ENCODE measurements at regions not wholly inside any gene's neighbourhood (a gene's known extent, or its start where the extent isn't known, plus 50 kb on each side); places are given as distances from the start of the nearest gene placed in this dataset.
"Not testable (repeated sequence)": the region's sequence is repeated elsewhere in the genome, so short reads cannot be mapped to it uniquely, and the experiment has no call there.

DNA sequence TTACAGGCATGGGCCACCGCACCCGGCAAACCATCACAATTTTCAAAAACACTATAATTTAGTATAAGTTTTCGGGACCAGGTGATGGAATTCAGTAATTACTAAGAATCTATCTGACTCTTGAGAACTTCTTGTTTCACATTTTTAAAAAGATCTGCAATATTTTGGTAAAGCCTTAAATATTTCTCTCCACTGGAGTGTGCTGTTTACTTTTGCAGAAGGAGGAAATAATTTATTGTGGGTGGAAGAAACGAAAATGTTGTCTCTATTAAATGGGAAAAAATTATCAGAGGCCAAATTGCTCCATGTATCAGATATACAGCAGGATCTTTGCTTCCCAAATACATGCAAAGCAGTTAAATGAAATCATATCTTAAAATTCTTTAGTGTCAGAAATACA, 566.8 kb upstream of the CYLC2 start:
- no peak overlapping the region for H3K4me3 ChIP-seq
- H3K4me1 ChIP-seq, result no peaks in the 10 kb centered on the region
- no peak overlapping the region for H3K27ac ChIP-seq
- DNase-seq, result no peak
- no peaks in the 10 kb centered on the region for H3K36me3 ChIP-seq
- H3K27me3 ChIP-seq (ENCODE audit: low read depth), result no peaks in the 10 kb centered on the region
- no peak for ATAC-seq
- TF ChIP-seq CTCF (IDR thresholded peaks at IDR 0.05), result no peak
- intact Hi-C loops (cut with DNase I), result no loop called here
- H3K9me3 ChIP-seq, result no peaks in the 10 kb centered on the region

- intact Hi-C loops (cut with DNase I); H3K36me3 ChIP-seq; ATAC-seq; H3K4me1 ChIP-seq; H3K27ac ChIP-seq; H3K4me3 ChIP-seq; H3K27me3 ChIP-seq (ENCODE audit: low read depth); DNase-seq: not testable (repeated sequence)
- H3K9me3 ChIP-seq, result peaks cover 15% of the 10 kb centered on the region
Measured at GRCh38 chr9:102416251-102416650, 578.9 kb upstream of the CYLC2 start.

- intact Hi-C loops (cut with DNase I), result no loop called here
- TF ChIP-seq CTCF (IDR thresholded peaks at IDR 0.05), result no peak
- Histone ChIP-seq H3K36me3 (no peaks in the 10 kb centered on the region), H3K4me1 (no peaks in the 10 kb centered on the region), H3K27ac (no peak overlapping the region), H3K9me3 (no peaks in the 10 kb centered on the region), H3K4me3 (no peak overlapping the region), H3K27me3 (ENCODE audit: low read depth) (no peaks in the 10 kb centered on the region)
- DNase-seq (no peak), ATAC-seq (no peak)
Measured at GRCh38 chr9:102405218-102405867, 589.8 kb upstream of the CYLC2 start.

DNA sequence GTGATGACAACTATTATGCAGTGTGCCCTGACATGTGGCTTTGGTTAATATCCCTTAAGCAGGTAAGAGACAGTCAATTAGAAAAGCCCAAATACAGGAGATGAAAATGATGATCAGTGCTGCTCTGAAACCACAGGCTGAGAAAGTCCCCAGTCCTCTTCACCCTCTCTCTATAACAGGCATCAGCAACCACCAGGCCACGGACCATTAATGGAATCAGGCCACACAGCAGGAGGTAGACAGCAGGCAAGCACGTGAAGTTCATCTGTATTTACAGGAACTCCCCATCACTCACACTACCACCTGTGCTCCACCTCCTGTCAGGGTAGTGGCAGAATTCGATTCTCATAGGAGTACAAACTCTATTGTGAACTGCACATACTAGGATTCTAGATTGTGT, 591.6 kb upstream of the CYLC2 start:
- TF ChIP-seq CTCF (IDR thresholded peaks at IDR 0.05), result no peak
- Histone ChIP-seq H3K36me3 (no peaks in the 10 kb centered on the region), H3K4me1 (no peaks in the 10 kb centered on the region), H3K27ac (no peak overlapping the region), H3K27me3 (ENCODE audit: low read depth) (no peaks in the 10 kb centered on the region), H3K4me3 (no peak overlapping the region), H3K9me3 (no peaks in the 10 kb centered on the region)
- ATAC-seq, result no peak
- DNase-seq, result no peak
- intact Hi-C loops (cut with DNase I), result no loop called here

DNA sequence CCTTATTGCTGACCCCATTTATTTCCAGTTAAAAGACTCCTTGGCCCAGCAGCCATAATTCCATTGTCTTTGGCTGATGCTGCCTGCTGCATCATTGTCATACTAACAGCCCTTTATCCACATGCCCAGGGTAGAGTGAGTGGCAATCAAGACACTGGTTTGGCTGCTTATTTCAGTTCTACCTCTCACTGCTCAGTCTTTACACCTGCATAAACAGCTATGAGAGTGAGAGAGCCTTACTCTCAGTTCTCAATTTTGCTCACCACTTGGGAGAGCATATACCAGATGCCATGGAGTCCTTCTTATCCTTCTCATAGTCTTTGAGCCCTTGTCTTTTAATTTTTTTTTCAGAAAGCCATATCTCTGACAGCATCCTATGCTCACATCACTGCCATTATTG, 596.9 kb upstream of the CYLC2 start:
- ATAC-seq (no peak), DNase-seq (no peak)
- Histone ChIP-seq H3K4me3 (no peak overlapping the region), H3K27me3 (ENCODE audit: low read depth) (no peaks in the 10 kb centered on the region), H3K9me3 (no peaks in the 10 kb centered on the region), H3K36me3 (no peaks in the 10 kb centered on the region), H3K4me1 (no peaks in the 10 kb centered on the region), H3K27ac (no peak overlapping the region)
- TF ChIP-seq CTCF (IDR thresholded peaks at IDR 0.05), result no peak
- intact Hi-C loops (cut with DNase I), result no loop called here

- H3K4me1 ChIP-seq; DNase-seq; H3K36me3 ChIP-seq; H3K4me3 ChIP-seq; intact Hi-C loops (cut with DNase I); H3K27me3 ChIP-seq (ENCODE audit: low read depth); H3K27ac ChIP-seq; ATAC-seq; H3K9me3 ChIP-seq: not testable (repeated sequence)
Measured at GRCh38 chr9:102385620-102386019, 609.5 kb upstream of the CYLC2 start.
